ENCODE measurements at regions not wholly inside any gene's neighbourhood (a gene's known extent, or its start where the extent isn't known, plus 50 kb on each side); places are given as distances from the start of the nearest gene placed in this dataset.
"Not testable (repeated sequence)": the region's sequence is repeated elsewhere in the genome, so short reads cannot be mapped to it uniquely, and the experiment has no call there.

DNA sequence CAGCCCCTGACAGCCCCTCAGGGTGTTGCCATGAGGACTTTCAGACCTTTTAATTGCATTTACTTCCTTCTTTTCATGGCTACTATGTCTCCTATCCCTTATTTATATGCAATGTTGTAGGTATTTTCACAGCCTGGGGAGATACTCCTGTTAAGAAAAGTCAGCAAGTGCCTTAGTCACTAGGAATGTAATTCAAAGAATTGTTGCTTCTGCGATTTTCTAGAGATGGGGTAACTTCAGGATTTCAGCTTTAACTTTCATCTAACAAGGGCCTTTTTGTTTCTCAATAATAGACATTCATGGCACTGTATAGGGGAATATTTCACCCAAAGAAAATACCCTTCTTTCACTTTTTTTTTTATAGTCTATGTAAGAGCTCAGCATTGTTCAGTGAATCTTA is 533.3 kb upstream of the MIS18BP1 start:
- Histone ChIP-seq H3K4me2 (ENCODE audit: low read length) (no peak overlapping the region), H3K9me3 (ENCODE audit: control insufficient read depth, low read length) (no peaks in the 10 kb centered on the region), H3K9ac (no peak overlapping the region), H3K36me3 (ENCODE audit: control insufficient read depth, insufficient read depth, low read length) (no peaks in the 10 kb centered on the region), H3K27me3 (ENCODE audit: control insufficient read depth, insufficient read depth, low read length) (no peaks in the 10 kb centered on the region), H2AFZ (no peak overlapping the region), H3K4me1 (no peaks in the 10 kb centered on the region), H3K27ac (no peak overlapping the region), H3K79me2 (no peaks in the 10 kb centered on the region), H3K4me3 (ENCODE audit: low read depth, low read length) (no peak overlapping the region)
- TF ChIP-seq, protein P1, sequence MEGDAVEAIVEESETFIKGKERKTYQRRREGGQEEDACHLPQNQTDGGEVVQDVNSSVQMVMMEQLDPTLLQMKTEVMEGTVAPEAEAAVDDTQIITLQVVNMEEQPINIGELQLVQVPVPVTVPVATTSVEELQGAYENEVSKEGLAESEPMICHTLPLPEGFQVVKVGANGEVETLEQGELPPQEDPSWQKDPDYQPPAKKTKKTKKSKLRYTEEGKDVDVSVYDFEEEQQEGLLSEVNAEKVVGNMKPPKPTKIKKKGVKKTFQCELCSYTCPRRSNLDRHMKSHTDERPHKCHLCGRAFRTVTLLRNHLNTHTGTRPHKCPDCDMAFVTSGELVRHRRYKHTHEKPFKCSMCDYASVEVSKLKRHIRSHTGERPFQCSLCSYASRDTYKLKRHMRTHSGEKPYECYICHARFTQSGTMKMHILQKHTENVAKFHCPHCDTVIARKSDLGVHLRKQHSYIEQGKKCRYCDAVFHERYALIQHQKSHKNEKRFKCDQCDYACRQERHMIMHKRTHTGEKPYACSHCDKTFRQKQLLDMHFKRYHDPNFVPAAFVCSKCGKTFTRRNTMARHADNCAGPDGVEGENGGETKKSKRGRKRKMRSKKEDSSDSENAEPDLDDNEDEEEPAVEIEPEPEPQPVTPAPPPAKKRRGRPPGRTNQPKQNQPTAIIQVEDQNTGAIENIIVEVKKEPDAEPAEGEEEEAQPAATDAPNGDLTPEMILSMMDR (IDR thresholded peaks at IDR 0.05), result no peak

- Histone ChIP-seq H3K27ac (no peak overlapping the region), H2AFZ (no peak overlapping the region), H3K36me3 (ENCODE audit: control insufficient read depth, insufficient read depth, low read length) (no peaks in the 10 kb centered on the region), H3K79me2 (no peaks in the 10 kb centered on the region), H3K4me2 (ENCODE audit: low read length) (no peak overlapping the region), H3K27me3 (ENCODE audit: control insufficient read depth, insufficient read depth, low read length) (no peaks in the 10 kb centered on the region), H3K4me3 (ENCODE audit: low read depth, low read length) (no peak overlapping the region), H3K9ac (no peak overlapping the region), H3K9me3 (ENCODE audit: control insufficient read depth, low read length) (no peaks in the 10 kb centered on the region), H3K4me1 (no peaks in the 10 kb centered on the region)
- TF ChIP-seq, protein P1 (IDR thresholded peaks at IDR 0.05), result no peak
Measured at GRCh38 chr14:45785240-45785639, 532.2 kb upstream of the MIS18BP1 start.

DNA sequence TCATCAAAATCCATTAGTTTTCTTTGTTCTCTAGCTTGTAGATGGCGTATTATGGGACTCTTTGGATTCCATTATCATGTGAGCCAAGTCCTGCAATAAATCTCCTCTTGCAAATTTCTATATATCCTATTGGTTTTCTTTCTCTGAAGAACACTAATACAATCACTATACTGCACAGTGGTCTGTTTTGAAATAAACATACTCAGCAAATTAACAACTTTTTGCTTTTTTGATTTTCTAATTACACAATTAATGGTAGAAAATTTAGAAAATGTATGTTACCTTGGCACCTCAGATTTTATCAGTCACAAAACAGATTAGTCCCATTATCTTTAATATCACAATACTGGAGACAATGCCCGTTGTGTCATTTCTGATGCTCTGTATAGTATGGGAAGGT is 513.2 kb upstream of the MIS18BP1 start:
- Histone ChIP-seq H3K4me2 (ENCODE audit: low read length) (no peak overlapping the region), H3K9me3 (ENCODE audit: control insufficient read depth, low read length) (no peaks in the 10 kb centered on the region), H3K27me3 (ENCODE audit: control insufficient read depth, insufficient read depth, low read length) (no peaks in the 10 kb centered on the region), H3K36me3 (ENCODE audit: control insufficient read depth, insufficient read depth, low read length) (no peaks in the 10 kb centered on the region), H3K4me3 (ENCODE audit: low read depth, low read length) (no peak overlapping the region), H3K4me1 (no peaks in the 10 kb centered on the region), H2AFZ (no peak overlapping the region), H3K79me2 (no peaks in the 10 kb centered on the region), H3K27ac (no peak overlapping the region), H3K9ac (no peak overlapping the region)
- TF ChIP-seq, protein P1 (IDR thresholded peaks at IDR 0.05), result no peak

- H3K4me3 ChIP-seq (ENCODE audit: low read depth, low read length), result no peak overlapping the region
- TF ChIP-seq, protein P1 (IDR thresholded peaks at IDR 0.05), result no peak
- H3K27me3 ChIP-seq (ENCODE audit: control insufficient read depth, insufficient read depth, low read length), result no peaks in the 10 kb centered on the region
- no peaks in the 10 kb centered on the region for H3K36me3 ChIP-seq (ENCODE audit: control insufficient read depth, insufficient read depth, low read length)
- no peak overlapping the region for H3K9ac ChIP-seq
- H3K4me2 ChIP-seq (ENCODE audit: low read length), result no peak overlapping the region
- no peaks in the 10 kb centered on the region for H3K9me3 ChIP-seq (ENCODE audit: control insufficient read depth, low read length)
- no peaks in the 10 kb centered on the region for H3K4me1 ChIP-seq
- H3K79me2 ChIP-seq, result no peaks in the 10 kb centered on the region
- no peak overlapping the region for H2AFZ ChIP-seq
- H3K27ac ChIP-seq, result no peak overlapping the region
Measured at GRCh38 chr14:45757655-45758054, 504.7 kb upstream of the MIS18BP1 start.

GRCh38 chr14:45756412-45756811 is 503.4 kb upstream of the MIS18BP1 start:
- H3K9ac ChIP-seq; H3K9me3 ChIP-seq (ENCODE audit: control insufficient read depth, low read length); H2AFZ ChIP-seq; H3K27ac ChIP-seq; H3K4me1 ChIP-seq; H3K36me3 ChIP-seq (ENCODE audit: control insufficient read depth, insufficient read depth, low read length); H3K27me3 ChIP-seq (ENCODE audit: control insufficient read depth, insufficient read depth, low read length); H3K79me2 ChIP-seq; H3K4me3 ChIP-seq (ENCODE audit: low read depth, low read length); H3K4me2 ChIP-seq (ENCODE audit: low read length): not testable (repeated sequence)
